ENCODE measurements at regions not wholly inside any gene's neighbourhood (a gene's known extent, or its start where the extent isn't known, plus 50 kb on each side); places are given as distances from the start of the nearest gene placed in this dataset.

GRCh38 chr12:31790759-31791158, 61.9 kb upstream of the AMN1 start:
- no peak overlapping the region for H2AFZ ChIP-seq (ENCODE audit: low read depth, low read length)
- no peak for TF ChIP-seq CTCF (IDR thresholded peaks at IDR 0.05; ENCODE audit: insufficient read depth, low read depth, low read length)
- no peak for TF ChIP-seq EZH2 (IDR thresholded peaks at IDR 0.05; ENCODE audit: insufficient read depth, low read length)
- no peaks in the 10 kb centered on the region for H3K4me1 ChIP-seq (ENCODE audit: insufficient read depth, low read length)
- FAIRE-seq: no peak
- no peak overlapping the region for H3K4me3 ChIP-seq (ENCODE audit: insufficient read depth, low read depth, low read length)
- no peaks in the 10 kb centered on the region for H3K36me3 Mint-ChIP-seq (ENCODE audit: low read depth, unreplicated experiment)
- H3K27ac Mint-ChIP-seq (ENCODE audit: unreplicated experiment): no peak overlapping the region
- H3K36me3 ChIP-seq (ENCODE audit: insufficient read depth, low read length): no peaks in the 10 kb centered on the region
- H3K9me3 ChIP-seq (ENCODE audit: insufficient read depth, low read depth, low read length): no peaks in the 10 kb centered on the region
- H3K4me1 Mint-ChIP-seq (ENCODE audit: low read depth, unreplicated experiment): no peaks in the 10 kb centered on the region
- no peak overlapping the region for H3K4me2 ChIP-seq (ENCODE audit: low read length)
- H4K20me1 ChIP-seq (ENCODE audit: insufficient read depth, low read length): no peaks in the 10 kb centered on the region
- no peaks in the 10 kb centered on the region for H3K79me2 ChIP-seq (ENCODE audit: insufficient read depth, low read length)
- no peaks in the 10 kb centered on the region for H3K27me3 Mint-ChIP-seq (ENCODE audit: low read depth, unreplicated experiment)
- no peak overlapping the region for H3K4me3 Mint-ChIP-seq (ENCODE audit: unreplicated experiment)
- peaks cover 2% of the 10 kb centered on the region for H3K9me3 Mint-ChIP-seq (ENCODE audit: unreplicated experiment)
- DNase-seq (ENCODE audit: low read depth): no peak
- H3K9ac ChIP-seq (ENCODE audit: low read length): no peak overlapping the region
- H3K27ac ChIP-seq (ENCODE audit: low read depth, low read length): no peak overlapping the region
- H3K27me3 ChIP-seq (ENCODE audit: insufficient read depth, low read length): no peaks in the 10 kb centered on the region

- H3K36me3 ChIP-seq (ENCODE audit: insufficient read depth, low read length): no peaks in the 10 kb centered on the region
- no peak overlapping the region for H3K9ac ChIP-seq (ENCODE audit: low read length)
- no peak for FAIRE-seq
- no peak overlapping the region for H3K4me3 ChIP-seq (ENCODE audit: insufficient read depth, low read depth, low read length)
- no peak overlapping the region for H3K4me2 ChIP-seq (ENCODE audit: low read length)
- Mint-ChIP-seq H3K27me3 (ENCODE audit: low read depth, unreplicated experiment) (no peaks in the 10 kb centered on the region), H3K27ac (ENCODE audit: unreplicated experiment) (no peak overlapping the region), H3K9me3 (ENCODE audit: unreplicated experiment) (peaks cover 6% of the 10 kb centered on the region), H3K4me1 (ENCODE audit: low read depth, unreplicated experiment) (no peaks in the 10 kb centered on the region), H3K4me3 (ENCODE audit: unreplicated experiment) (no peak overlapping the region), H3K36me3 (ENCODE audit: low read depth, unreplicated experiment) (no peaks in the 10 kb centered on the region)
- H3K4me1 ChIP-seq (ENCODE audit: insufficient read depth, low read length): no peaks in the 10 kb centered on the region
- no peaks in the 10 kb centered on the region for H4K20me1 ChIP-seq (ENCODE audit: insufficient read depth, low read length)
- no peaks in the 10 kb centered on the region for H3K27me3 ChIP-seq (ENCODE audit: insufficient read depth, low read length)
- TF ChIP-seq EZH2 (IDR thresholded peaks at IDR 0.05; ENCODE audit: insufficient read depth, low read length): no peak
- no peak for TF ChIP-seq CTCF (IDR thresholded peaks at IDR 0.05; ENCODE audit: insufficient read depth, low read depth, low read length)
- no peaks in the 10 kb centered on the region for H3K9me3 ChIP-seq (ENCODE audit: insufficient read depth, low read depth, low read length)
- H3K79me2 ChIP-seq (ENCODE audit: insufficient read depth, low read length): no peaks in the 10 kb centered on the region
- H3K27ac ChIP-seq (ENCODE audit: low read depth, low read length): no peak overlapping the region
- H2AFZ ChIP-seq (ENCODE audit: low read depth, low read length): no peak overlapping the region
- DNase-seq (ENCODE audit: low read depth): no peak
Observed at GRCh38 chr12:31785318-31785717, 56.5 kb upstream of the AMN1 start.

GRCh38 chr12:31783996-31784645, 55.3 kb upstream of the AMN1 start:
- Histone ChIP-seq H3K9ac (ENCODE audit: low read length) (no peak overlapping the region), H3K4me2 (ENCODE audit: low read length) (no peak overlapping the region), H3K27ac (ENCODE audit: low read depth, low read length) (no peak overlapping the region), H3K36me3 (ENCODE audit: insufficient read depth, low read length) (no peaks in the 10 kb centered on the region), H3K79me2 (ENCODE audit: insufficient read depth, low read length) (no peaks in the 10 kb centered on the region), H2AFZ (ENCODE audit: low read depth, low read length) (no peak overlapping the region), H3K4me3 (ENCODE audit: insufficient read depth, low read depth, low read length) (no peak overlapping the region), H3K4me1 (ENCODE audit: insufficient read depth, low read length) (no peaks in the 10 kb centered on the region), H3K9me3 (ENCODE audit: insufficient read depth, low read depth, low read length) (no peaks in the 10 kb centered on the region), H3K27me3 (ENCODE audit: insufficient read depth, low read length) (no peaks in the 10 kb centered on the region), H4K20me1 (ENCODE audit: insufficient read depth, low read length) (no peaks in the 10 kb centered on the region)
- no peaks in the 10 kb centered on the region for H3K4me1 Mint-ChIP-seq (ENCODE audit: low read depth, unreplicated experiment)
- no peak overlapping the region for H3K4me3 Mint-ChIP-seq (ENCODE audit: unreplicated experiment)
- H3K27me3 Mint-ChIP-seq (ENCODE audit: low read depth, unreplicated experiment): no peaks in the 10 kb centered on the region
- FAIRE-seq: no peak
- peaks cover 6% of the 10 kb centered on the region for H3K9me3 Mint-ChIP-seq (ENCODE audit: unreplicated experiment)
- no peaks in the 10 kb centered on the region for H3K36me3 Mint-ChIP-seq (ENCODE audit: low read depth, unreplicated experiment)
- no peak for DNase-seq (ENCODE audit: low read depth)
- no peak overlapping the region for H3K27ac Mint-ChIP-seq (ENCODE audit: unreplicated experiment)
- no peak for TF ChIP-seq CTCF (IDR thresholded peaks at IDR 0.05; ENCODE audit: insufficient read depth, low read depth, low read length)
- no peak for TF ChIP-seq EZH2 (IDR thresholded peaks at IDR 0.05; ENCODE audit: insufficient read depth, low read length)
